Stimulated activated CD8-positive, alpha-beta memory T cell treated with anti-CD3 and anti-CD28 coated beads, Interleukin-7, amount 100 ng/mL, for 48 hours (primary cell): ENCODE measurements at regions not wholly inside any gene's neighbourhood (a gene's known extent, or its start where the extent isn't known, plus 50 kb on each side); places are given as distances from the start of the nearest gene placed in this dataset.
"Not testable (repeated sequence)": the region's sequence is repeated elsewhere in the genome, so short reads cannot be mapped to it uniquely, and the experiment has no call there.

Experiments
- DNase-seq, 2 donors: peaks; one replicate each; pipeline ENCODE4 v3.0.0-alpha.2; 2020; ENCODE audit warnings: low read depth in 1 of 2; ENCODE audit errors: extremely low read depth in 1 of 2

DNA sequence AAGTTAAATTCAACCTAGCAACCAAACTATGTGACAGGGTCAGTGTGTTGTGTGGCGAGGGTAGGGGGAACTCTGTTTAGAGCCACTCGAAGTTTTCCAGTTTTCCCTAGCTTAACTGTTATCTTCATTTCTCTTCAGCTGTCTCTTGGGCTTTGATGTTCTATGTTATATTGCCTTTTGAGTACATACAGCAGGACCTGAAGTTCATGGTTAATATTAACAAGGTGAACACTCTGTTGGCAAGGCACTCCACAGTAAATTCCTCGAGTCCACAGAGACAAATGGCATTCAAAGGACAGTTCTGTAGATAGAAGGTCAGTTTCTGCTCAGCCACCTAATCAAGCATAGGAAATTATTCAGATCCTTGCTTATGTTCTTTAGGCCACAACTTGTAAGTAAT, 147.9 kb upstream of the DPH6 start:
- no peak for DNase-seq

DNA sequence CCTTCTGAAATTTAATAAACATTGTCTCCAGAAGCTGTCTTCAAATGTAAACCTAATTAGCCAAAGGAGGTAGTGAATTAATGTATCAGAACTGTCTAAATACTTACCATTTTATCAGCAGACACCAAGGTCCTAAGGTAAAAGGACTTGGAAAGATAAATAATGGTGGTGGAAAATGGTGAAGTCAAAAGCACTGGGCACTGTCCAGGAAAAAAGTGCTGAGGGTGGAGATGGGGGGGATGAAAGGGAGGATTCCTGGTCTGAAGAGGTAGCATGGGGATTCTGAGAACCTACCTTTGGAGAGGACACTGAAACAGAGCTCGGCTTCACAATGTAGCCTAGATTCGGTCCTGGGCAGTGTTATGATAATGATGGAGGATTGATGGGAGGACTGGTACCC, 149.0 kb upstream of the DPH6 start:
- no peak for DNase-seq

- no peak for DNase-seq
These were observed 150.8 kb upstream of the DPH6 start for GRCh38 chr15:35696767-35697231.

DNA sequence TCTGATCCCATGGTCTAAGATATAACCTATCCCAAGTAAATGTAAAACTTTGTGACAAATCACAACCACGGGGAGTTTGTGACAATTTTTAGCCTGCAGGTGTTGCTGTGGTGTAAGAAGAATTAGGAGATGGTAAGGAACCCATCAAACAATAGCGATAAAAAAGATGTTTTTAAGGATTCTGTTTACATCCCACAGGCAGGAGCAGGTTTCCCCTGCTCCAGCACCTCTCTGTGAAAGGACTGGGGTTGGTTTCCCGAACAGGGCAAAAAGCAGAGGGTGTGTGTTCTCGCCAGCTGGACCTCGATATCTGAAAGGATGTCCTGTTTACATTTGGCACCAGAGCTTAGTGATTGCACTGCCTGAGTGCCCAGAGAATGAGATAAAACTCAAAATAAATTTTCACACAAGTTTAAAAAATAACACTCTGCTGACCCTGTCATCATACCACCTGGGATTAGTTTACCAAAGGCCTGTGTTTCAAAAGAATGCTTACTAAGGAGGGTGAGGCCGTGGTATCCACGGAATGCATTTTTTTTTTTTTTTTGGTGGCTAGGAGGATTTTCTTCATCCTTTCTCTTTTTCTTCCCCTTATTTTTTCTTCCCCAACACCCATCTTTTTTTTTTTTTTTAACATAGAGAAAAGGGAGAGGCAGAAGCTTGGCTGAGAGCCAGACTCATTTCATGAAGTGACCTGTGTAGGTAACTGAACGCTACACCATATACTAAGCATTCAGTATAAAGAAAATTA, 151.8 kb upstream of the DPH6 start:
- no peak for DNase-seq

- DNase-seq, result no peak
These were observed 152.4 kb upstream of the DPH6 start for GRCh38 chr15:35698331-35698730.

GRCh38 chr15:35698966-35699575, 153.1 kb upstream of the DPH6 start:
- DNase-seq, result no peak

DNA sequence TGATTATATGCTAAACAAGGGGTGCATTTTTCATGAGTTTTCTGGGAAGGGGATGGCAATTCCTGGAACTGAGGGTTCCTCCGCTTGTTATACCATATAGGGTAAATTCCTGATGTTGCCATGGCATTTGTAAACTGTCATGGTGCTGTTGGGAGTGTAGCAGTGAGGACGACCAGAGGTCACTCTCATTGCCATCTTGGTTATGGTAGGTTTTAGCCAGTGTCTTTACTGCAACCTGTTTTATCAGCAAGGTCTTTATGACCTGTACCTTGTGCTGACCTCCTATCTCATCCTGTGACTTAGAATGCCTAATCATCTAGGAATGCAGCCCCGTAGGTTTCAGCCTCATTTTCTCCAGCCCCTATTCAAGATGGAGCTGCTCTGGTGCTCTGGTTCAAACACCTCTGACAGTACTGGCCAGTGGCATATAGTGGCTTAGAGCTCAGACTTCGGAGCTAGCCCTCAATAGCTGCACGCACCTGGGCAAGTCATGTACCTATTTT, 154.2 kb upstream of the DPH6 start:
- not testable (repeated sequence) for DNase-seq

DNA sequence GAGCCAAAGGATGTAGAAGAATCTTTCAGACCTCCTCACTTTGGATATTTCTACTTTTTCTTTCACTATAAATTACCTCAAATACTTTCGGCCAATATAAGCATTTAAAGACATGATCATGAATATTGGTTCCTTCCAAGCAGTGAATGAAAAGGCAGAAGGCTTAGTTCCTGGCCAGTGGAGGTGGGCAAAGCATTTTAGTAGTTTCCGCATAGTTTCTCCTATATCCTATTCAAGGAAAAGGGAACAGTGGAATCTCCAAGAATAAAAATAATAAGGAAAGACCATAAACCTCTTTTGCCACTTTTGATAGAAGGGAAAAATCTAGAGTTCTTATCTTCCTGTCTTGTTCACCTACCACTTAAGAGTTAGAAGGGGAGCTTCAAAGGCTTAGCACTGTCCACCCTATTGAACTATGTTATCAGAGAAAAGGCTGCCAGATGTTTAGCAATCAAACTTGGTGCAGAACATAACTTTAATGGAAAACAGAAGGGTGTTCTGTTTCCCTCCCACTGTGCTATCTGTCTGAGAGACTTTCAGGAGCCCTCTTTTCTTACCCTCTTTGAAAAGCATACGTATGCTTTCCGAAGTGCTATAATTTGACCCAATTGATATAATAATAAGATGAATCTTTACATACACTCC, 155.6 kb upstream of the DPH6 start:
- DNase-seq, result no peak

- DNase-seq, result no peak
These were observed 157.1 kb upstream of the DPH6 start for GRCh38 chr15:35702946-35703495.

- no peak for DNase-seq
These were observed 159.3 kb upstream of the DPH6 start for GRCh38 chr15:35705030-35705883.

DNA sequence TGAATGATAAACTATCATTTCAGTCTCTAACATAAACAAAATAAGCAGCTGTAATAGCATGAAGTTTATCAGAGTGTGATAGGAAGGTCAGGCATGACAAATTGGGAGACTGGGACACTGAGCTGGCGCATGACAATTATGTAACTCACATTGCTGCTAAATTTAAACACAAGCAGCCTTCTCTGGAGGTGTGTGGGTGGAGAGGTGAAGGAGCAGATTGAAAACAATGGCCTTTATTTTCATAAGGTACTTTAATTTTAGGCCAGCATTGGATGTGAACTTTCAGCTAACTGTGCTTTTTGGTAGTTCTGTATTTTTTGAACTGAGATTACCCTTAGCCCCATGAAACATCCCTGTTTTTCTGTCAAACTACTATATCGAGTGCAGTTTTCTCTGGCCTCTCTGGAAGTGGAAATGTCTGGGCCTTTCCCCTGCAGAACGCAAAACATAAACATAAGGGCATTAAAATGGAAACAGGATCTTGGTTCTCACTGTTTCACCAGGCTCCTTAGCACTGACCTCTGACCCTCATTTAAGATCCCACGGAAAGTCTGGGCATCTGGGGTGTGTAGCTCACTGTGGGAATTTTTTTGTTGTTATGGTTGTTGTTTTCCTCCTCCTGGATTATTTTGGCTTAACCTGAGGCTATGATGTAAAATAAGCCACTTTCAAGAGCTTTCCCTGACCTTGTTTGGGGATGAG, 160.1 kb upstream of the DPH6 start:
- DNase-seq, result no peak

DNA sequence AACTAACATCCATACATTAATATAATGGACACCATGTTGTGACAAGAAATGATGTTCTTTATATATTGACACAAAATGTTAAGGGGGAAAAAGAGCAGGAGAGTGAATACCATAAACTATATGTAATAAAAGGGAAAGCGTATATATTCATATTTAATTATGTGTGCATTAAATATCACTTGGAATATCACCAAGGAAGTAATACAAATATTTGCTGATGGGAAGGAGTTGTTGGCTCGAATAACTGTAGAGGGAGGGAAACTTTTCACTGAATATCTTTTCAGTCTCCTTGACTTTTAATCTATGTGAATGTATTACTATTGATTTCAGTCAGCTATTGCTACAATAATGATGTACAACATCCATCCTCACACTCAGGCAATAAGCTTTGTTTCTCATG, 167.0 kb upstream of the DPH6 start:
- no peak for DNase-seq

GRCh38 chr15:35713733-35714132, 167.8 kb upstream of the DPH6 start:
- no peak for DNase-seq

DNA sequence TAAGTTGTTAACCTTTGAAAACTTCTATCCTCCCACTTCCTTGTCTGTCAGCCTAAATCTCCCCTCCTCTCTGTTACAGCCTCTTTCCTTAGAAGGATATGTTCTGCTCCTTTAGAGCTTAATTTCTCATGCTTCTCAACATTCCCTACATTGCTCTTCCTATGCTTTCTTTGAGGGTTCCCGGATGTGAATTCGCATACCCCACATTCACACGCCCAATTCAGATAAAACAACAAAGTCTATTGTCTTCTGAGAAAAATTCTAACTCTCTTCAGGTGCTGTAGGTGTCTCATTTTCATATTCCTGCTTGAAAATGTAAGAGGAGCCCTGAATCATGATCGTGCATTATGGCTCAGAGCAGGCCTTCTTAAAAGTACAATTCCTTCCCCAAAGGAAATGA, 171.8 kb upstream of the DPH6 start:
- DNase-seq, result no peak

DNA sequence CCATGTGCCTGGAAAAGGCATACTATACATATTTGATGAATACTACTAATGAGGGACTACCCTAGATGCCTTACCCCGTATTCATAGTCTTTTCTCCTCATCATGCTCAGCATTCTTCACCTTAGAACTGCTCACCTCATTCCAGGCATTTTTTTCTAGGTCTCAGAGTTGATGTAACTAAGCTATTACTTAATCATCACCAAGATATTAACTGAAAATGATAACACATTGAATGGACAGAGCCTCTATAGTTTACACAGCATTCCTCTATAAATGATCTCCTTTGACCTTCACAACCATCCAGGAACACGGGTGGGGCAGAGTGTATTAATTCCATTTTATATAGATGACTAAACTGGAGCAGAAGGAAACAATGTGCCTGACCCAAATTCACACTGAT, 174.1 kb upstream of the DPH6 start:
- DNase-seq, result no peak

- no peak for DNase-seq
These were observed 175.0 kb upstream of the DPH6 start for GRCh38 chr15:35720984-35721383.

GRCh38 chr15:35721751-35722150, 175.8 kb upstream of the DPH6 start:
- DNase-seq, result no peak

DNA sequence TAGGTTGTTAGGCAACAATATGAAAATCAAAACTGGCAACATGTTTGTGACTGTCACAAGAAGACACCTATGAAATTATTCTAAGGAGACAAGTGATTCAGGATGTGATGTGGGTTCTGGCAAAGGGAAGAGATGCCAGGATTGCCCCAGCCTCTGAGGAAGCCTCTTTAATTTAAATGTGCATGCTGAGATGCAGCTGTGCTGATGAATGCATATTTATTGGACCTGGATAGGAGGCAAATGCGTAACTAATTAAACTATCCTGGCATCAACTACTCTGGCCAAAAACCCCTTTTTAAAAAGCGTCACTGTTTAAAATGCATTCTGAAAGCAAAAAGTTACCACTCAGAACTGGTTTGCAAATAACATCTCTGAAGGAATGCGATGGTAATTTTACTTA, 176.5 kb upstream of the DPH6 start:
- DNase-seq, result no peak

- DNase-seq, result no peak
These were observed 177.3 kb upstream of the DPH6 start for GRCh38 chr15:35723120-35723847.
